Urinary bladder (tissue), 3 donors: ENCODE measurements at regions not wholly inside any gene's neighbourhood (a gene's known extent, or its start where the extent isn't known, plus 50 kb on each side); places are given as distances from the start of the nearest gene placed in this dataset.

Experiments used
- DNase-seq: peaks from one replicate; pipeline ENCODE4 v3.0.0-alpha.2; 2015; ENCODE audit errors: extremely low spot score
- H3K27ac ChIP-seq: one replicate; pipeline ENCODE4 v1.5.1; 2013; ENCODE audit warnings: low read depth, mild to moderate bottlenecking, moderate library complexity
- H3K36me3 ChIP-seq: one replicate; pipeline ENCODE4 v1.6.1; 2013; ENCODE audit warnings: mild to moderate bottlenecking, moderate library complexity; ENCODE audit not compliant: insufficient read depth
- H3K4me1 ChIP-seq: one replicate; pipeline ENCODE4 v1.6.1; 2013; ENCODE audit warnings: mild to moderate bottlenecking, moderate library complexity; ENCODE audit not compliant: insufficient read depth
- H3K4me3 ChIP-seq: one replicate; pipeline ENCODE4 v1.5.1; 2013; ENCODE audit warnings: low read depth, low read length
- WGBS: extraction: QIAGEN DNeasy Blood & Tissue Kit; methylation state at CpG from one replicate; pipeline ENCODE4 v1.1.7; 2013; 5-methylcytosine and 5-hydroxymethylcytosine counted together
- donor health status: healthy with polysubstance abuse.
- donor health status: healthy.

DNA sequence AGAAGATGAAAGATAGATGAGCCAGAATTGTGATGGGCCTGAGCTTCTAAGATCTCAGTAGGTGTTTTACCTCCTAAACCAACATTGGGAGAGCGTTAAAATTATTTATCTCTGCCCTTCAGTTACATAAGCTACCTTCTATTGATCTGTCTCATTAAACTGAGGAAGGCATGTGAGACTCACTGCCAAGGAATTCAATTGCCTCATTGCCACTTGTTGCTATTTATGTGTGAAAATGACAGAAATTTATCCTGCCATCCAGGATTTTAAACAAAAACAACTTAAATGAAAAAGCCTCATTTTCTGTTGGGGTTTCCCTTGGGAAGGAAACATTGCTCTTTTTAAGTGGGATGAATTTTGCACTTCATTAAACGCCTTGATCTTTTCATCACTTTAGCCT lies 78.7 kb upstream of the RUNX1 start:
- Histone ChIP-seq H3K36me3 (no peaks in the 10 kb centered on the region), H3K27ac (no peak overlapping the region), H3K4me1 (no peaks in the 10 kb centered on the region), H3K4me3 (no peak overlapping the region)
- 68% methylated on average over 2 of the region's 2 CpGs for WGBS
- no peak for DNase-seq

DNA sequence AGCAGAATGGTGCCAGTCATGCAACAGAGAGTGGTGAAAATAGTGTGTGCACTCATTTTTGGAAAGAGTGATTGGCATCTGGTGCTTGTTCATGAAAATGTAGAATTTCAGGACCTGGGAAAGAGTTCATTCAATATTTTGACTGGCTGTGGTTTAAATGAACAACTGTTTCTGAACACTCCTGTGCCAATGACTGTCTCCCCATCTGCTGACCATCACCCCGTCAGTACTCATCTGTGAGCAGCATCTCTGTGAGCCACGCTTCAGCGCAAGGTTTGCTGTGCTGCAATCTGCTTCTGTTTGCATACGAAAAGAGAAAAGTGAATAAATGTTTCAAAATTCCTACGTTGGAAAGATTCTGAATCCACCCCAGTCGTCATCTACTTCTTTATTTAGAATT lies 77.9 kb upstream of the RUNX1 start:
- H3K36me3 ChIP-seq = no peaks in the 10 kb centered on the region
- no peak overlapping the region for H3K27ac ChIP-seq
- no peaks in the 10 kb centered on the region for H3K4me1 ChIP-seq
- no peak overlapping the region for H3K4me3 ChIP-seq
- DNase-seq = no peak
- WGBS = 75% methylated on average over 6 of the region's 6 CpGs

DNA sequence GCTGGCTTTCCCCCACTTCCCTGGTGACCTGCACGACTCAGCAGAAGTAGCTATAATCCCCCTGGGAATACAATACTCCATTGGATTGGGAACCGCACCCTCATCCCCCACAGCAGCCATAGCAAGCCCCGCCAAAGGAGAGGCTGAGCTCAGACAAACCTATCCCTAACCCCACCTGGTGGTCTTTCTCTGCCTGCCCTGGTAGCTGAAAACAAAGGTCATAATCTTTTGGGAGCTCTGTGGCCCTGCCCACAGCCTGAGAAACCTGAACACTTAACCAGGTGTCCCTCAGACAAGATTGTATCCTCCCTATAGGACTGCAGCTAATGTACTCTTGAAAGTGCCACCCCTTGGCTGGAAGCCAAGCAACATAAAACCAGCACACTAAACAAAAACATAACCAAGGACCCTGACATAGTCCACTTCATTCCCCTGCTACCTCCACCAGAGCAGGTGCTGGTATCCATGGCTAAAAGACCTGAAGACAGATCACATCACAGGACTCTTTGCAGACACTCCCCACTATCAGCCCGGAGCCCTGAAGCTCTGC lies 71.6 kb upstream of the RUNX1 start:
- DNase-seq = no peak
- 83% methylated on average over 4 of the region's 4 CpGs for WGBS
- no peak overlapping the region for H3K4me3 ChIP-seq
- H3K27ac ChIP-seq = no peak overlapping the region
- no peaks in the 10 kb centered on the region for H3K4me1 ChIP-seq
- H3K36me3 ChIP-seq = no peaks in the 10 kb centered on the region

DNA sequence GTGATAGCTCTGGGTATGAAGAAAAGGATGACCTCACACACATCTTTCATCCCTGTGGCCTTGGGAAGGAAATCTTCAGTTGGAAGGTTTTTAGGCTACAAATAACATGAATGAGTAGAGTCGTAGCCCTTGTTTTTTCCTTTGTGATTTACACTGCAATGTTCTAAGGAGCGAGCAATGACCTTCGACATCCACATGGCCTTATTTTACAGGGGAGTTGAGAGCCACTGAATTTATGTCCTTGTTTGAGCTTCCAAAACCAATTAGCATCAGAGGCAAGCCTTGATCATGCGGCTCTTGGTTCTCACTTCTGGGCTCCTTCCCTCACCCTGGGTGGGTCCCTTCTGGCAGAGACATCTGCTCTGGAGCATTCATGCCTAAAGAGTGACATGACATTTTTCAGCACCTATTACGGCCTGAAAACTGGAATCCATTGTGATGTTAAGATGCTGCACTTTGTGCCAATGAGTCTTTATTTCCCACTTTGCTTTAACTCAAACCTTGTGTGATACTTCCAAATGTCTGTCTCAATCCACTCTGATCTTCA lies 70.5 kb upstream of the RUNX1 start:
- WGBS = 85% methylated on average over 5 of the region's 5 CpGs
- no peak for DNase-seq
- no peak overlapping the region for H3K27ac ChIP-seq
- H3K4me3 ChIP-seq = no peak overlapping the region
- H3K4me1 ChIP-seq = no peaks in the 10 kb centered on the region
- no peaks in the 10 kb centered on the region for H3K36me3 ChIP-seq

DNA sequence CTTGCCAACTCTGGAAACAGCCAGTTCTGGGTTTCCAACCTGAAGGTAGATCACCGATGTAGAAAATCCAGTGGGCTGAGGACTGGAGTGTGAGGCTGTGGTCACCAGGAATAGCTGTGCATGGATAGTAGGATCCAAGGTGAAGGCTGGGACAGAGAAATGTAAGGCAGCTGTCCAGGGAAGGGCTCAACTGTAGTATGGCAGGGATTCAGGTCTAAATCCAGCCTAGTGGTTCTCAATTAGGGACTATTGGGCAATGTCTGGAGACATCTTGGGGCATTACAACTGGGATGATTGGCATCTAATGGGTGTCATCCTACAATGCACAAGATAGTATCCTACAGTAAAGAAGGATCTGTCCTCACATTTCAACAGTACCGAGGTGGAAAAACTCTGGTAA lies 67.7 kb upstream of the RUNX1 start:
- no peaks in the 10 kb centered on the region for H3K4me1 ChIP-seq
- H3K27ac ChIP-seq = no peak overlapping the region
- no peak for DNase-seq
- 97% methylated on average over 2 of the region's 2 CpGs for WGBS
- H3K4me3 ChIP-seq = no peak overlapping the region
- no peaks in the 10 kb centered on the region for H3K36me3 ChIP-seq

DNA sequence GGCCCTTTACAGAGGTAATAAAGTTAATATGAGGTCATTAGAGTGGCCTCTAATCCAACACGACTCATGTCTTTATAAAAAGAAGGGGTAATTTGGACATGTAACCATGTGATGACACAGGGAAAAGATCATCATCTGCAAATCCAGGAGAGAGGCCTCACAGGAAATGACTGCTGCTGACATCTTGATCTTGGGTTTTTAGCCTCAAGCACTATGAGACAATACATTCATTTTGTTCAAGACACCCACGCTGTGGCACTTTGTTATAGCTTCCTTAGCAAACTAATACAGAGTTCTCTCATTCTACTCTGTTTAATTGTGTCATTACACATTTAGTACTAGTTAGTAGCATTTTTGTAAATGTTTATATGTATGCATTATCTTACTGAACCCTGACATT lies 64.0 kb upstream of the RUNX1 start:
- WGBS = 56% methylated on average over 2 of the region's 2 CpGs
- Histone ChIP-seq H3K4me1 (no peaks in the 10 kb centered on the region), H3K4me3 (no peak overlapping the region), H3K36me3 (no peaks in the 10 kb centered on the region), H3K27ac (no peak overlapping the region)
- no peak for DNase-seq

DNA sequence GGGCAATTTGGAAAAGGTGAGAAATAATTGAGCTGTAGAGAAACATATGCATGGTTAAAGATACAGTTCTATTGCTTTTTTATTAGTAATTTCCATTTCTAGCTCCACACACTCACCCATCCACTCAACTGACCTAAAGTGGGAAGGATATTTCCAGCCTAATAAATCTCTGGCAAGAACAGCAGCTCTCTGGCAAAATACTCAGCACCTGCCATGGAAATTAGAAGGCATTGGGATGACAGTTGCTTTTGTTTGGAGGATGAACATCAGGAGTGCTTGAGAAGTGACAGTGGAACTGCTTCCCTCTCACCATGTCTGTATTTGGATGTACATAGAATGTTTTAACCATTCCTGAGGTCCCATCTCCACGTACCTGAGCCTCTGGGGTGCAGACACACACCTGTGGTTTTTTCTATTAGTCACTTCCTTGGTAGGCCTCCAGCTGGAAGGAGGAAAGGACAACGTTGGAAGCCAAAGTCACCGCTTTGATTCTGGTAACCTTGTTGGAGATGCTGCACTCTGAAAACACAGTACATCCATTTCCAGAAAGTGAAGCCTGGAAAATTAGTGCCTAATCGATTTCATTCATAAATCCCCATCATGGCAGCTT lies 62.3 kb upstream of the RUNX1 start:
- WGBS = 79% methylated on average over 4 of the region's 4 CpGs
- H3K27ac ChIP-seq = no peak overlapping the region
- no peak for DNase-seq
- no peaks in the 10 kb centered on the region for H3K4me1 ChIP-seq
- no peaks in the 10 kb centered on the region for H3K36me3 ChIP-seq
- no peak overlapping the region for H3K4me3 ChIP-seq

DNA sequence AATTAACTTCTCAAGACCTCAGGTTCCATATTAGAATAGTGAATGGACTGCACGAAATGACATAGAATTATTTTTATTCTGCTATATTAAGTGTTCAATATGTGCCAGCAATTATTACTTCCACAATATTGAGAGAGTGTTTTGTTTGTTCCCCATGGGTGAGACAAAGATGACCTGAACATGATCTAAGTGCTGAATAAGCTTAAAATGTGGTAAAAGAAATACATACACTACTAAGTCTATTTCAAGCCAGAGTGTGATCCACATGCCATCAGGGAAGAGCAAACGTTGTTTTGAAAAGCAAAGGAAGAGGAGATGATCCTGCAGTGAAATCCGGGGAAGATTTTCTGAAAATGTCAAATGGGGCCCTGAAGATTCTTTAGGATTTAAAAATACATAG lies 59.8 kb upstream of the RUNX1 start:
- Histone ChIP-seq H3K4me1 (no peaks in the 10 kb centered on the region), H3K4me3 (no peak overlapping the region), H3K27ac (no peak overlapping the region), H3K36me3 (no peaks in the 10 kb centered on the region)
- DNase-seq = no peak
- WGBS = 78% methylated on average over 3 of the region's 3 CpGs

DNA sequence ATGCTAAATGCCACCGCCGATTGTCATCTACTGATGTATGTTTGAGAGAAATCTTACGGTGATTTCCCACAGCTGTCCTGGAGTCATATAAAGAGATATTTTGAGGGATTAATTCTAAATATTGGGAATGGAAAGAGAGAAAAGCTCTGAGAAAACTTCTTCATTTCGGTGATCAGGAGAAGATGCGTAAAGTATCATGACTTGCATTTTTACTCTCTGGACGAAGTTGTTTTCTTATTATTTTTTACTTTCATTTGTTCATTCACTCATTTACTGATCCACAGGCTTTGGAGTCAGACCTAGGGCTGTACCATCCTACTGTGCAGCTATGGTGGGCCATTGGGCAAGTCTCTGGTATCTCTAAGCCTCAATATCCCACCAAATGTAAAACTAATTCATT lies 58.4 kb upstream of the RUNX1 start:
- no peaks in the 10 kb centered on the region for H3K36me3 ChIP-seq
- H3K27ac ChIP-seq = no peak overlapping the region
- H3K4me3 ChIP-seq = no peak overlapping the region
- no peak for DNase-seq
- H3K4me1 ChIP-seq = no peaks in the 10 kb centered on the region
- WGBS = 77% methylated on average over 6 of the region's 6 CpGs

DNA sequence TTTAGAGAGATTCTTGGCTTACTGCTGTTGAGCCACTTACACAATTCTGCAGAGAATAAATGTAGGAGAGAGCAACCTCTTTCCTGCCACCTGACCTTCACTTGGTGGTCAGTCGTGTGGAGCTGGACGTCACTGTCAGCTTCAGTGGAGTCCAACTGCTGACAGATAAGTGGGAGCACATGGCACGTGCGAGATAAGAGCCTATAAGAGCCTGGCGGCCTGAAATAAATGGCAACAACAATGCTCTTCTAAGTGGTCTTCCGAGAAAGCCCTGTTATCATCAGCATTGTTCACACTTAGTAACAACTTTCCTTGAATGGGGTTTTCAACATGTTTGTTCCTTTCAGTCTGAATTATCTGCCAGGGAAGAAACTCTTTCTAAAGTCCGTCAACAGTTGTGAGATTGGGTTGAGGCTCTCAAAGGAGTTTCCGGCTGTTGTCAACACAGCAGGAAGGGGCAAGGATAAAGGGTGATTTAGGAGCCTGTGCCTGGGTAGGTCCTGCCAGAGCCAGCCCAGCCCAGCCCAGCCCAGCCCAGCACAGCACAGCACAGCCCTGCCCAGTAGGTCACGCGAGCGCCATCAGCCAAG lies 57.2 kb upstream of the RUNX1 start:
- H3K36me3 ChIP-seq = no peaks in the 10 kb centered on the region
- DNase-seq = no peak
- H3K4me1 ChIP-seq = no peaks in the 10 kb centered on the region
- 54% methylated on average over 11 of the region's 11 CpGs for WGBS
- no peak overlapping the region for H3K4me3 ChIP-seq
- no peak overlapping the region for H3K27ac ChIP-seq

DNA sequence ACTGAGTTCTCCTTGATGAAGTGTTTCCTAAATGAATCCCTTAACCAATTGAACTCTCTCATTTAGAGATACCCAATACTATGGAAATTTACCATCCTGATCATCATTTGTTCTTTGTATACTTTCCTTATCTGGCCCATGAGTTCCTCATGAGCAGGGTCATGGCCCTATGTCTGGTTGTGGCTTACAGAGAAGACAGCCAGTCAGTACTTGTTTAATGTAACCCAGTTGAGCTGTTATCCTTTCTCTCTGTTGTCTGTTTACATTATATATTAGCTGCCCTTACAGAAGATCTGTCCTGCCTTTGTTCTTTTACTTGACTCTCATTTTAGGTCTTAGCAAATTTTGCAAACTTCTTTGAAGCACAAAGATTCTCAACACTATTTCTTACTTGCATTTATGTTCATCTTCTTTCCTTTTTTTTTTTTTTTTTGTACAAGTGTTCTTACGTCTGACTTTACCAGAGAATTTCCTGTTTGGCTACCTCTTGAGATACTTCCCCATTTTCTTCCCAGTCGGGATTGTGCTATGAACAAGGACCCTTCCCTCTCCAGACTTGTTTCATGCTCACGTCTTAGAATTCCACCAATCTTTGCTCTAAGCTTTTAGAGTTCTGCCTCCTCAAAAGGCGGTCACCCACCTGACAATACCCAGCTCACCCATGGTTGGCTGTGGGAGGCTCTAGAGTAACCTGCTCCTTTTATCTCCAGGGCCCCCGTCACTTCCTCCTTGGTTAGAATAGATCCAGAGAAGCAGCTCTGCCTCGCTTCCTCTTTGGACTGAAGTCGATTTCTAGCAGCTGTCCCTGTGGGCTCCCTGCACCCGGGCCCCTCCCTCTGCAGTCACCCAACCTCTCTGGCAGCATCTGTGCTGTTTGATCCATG lies 53.6 kb upstream of the RUNX1 start:
- H3K4me1 ChIP-seq = no peaks in the 10 kb centered on the region
- H3K27ac ChIP-seq = no peak overlapping the region
- WGBS = 39% methylated on average over 8 of the region's 8 CpGs
- H3K36me3 ChIP-seq = no peaks in the 10 kb centered on the region
- DNase-seq = no peak
- no peak overlapping the region for H3K4me3 ChIP-seq

DNA sequence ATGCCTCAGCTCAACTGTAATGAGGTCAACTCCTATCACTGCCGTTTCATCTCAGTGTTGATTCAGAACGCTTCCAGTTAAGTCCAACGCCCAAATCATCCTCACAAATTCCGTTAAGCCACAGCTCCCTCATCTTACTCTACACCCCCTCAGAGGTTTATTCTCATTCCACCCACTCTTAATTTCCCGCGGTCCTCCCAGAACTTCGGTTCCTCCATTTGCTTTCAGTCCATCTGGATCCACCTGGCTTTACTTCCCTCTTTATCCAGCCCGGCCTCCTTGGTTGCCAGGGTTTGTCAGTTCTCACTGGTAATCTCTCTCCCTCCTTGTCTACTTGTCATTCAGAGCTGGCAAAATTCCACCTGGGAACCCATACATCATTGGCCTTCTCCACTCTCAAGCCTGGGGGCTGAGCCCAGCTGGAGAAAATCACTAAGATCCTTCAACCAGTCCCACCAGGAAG lies 51.3 kb upstream of the RUNX1 start:
- 55% methylated on average over 8 of the region's 8 CpGs for WGBS
- Histone ChIP-seq H3K4me1 (no peaks in the 10 kb centered on the region), H3K27ac (no peak overlapping the region), H3K4me3 (no peak overlapping the region), H3K36me3 (no peaks in the 10 kb centered on the region)
- no peak for DNase-seq

DNA sequence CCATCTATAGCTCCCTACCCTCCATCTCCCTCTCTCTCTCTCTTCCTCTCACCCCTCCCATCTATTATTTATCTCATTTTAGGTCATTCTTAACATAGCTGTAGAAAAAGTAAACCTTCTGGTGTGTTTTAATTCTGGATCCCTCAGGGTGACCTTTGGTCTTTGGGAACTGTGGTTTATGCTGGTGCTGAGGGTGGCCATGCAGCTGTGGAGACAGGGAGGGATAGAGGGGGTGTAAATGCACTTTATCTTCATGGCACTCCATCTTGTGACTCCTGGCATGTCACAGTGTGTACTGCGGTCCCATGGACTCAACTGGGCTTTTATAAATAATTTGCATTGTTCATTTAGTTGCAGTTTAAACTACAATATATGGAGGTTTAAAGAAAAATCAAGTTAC lies 50.2 kb upstream of the RUNX1 start:
- no peak for DNase-seq
- H3K4me1 ChIP-seq = no peaks in the 10 kb centered on the region
- H3K27ac ChIP-seq = no peak overlapping the region
- H3K36me3 ChIP-seq = no peaks in the 10 kb centered on the region
- no peak overlapping the region for H3K4me3 ChIP-seq
- WGBS = 94% methylated on average over 1 of the region's 1 CpG
